Breast epithelium (tissue), 4 donors: ENCODE measurements at regions not wholly inside any gene's neighbourhood (a gene's known extent, or its start where the extent isn't known, plus 50 kb on each side); places are given as distances from the start of the nearest gene placed in this dataset.

Experiments
- DNase-seq, 2 donors: peaks; one replicate each; pipeline ENCODE4 v3.0.0-alpha.2; 2019; ENCODE audit warnings: low spot score in 2 of 2
- H3K27ac ChIP-seq, 2 donors: fragments of 200-600 bp; sonication (generic) in 1 of 2; one replicate each; pipeline ENCODE4 v1.5.1; 2016 to 2019; ENCODE audit warnings: mild to moderate bottlenecking in 1 of 2
- H3K27me3 ChIP-seq, 2 donors: fragments of 200-600 bp; sonication (generic) in 1 of 2; one replicate each; pipeline versions ENCODE4 v1.5.1 to v1.6.0; 2017 to 2019; ENCODE audit warnings: control low read depth in 1 of 2, mild to moderate bottlenecking in 1 of 2
- H3K36me3 ChIP-seq: fragments of 200-600 bp; one replicate; pipeline ENCODE4 v1.5.1; 2019
- H3K4me1 ChIP-seq, 2 donors: fragments of 200-600 bp; sonication (generic); one replicate each; pipeline ENCODE4 v1.5.1; 2016 to 2019; ENCODE audit warnings: control low read depth in 1 of 2
- H3K4me3 ChIP-seq, 3 donors: fragments of 200-600 bp; sonication (generic); 1 replicate in 2 of 3; 2 replicates in 1 of 3; pipeline ENCODE4 v1.5.1; 2016 to 2019; ENCODE audit warnings: mild to moderate bottlenecking in 3 of 3, moderate library complexity in 2 of 3
- H3K9me3 ChIP-seq, 2 donors: fragments of 200-600 bp; sonication (generic) in 1 of 2; one replicate each; pipeline ENCODE4 v1.5.1; 2016 to 2019; ENCODE audit warnings: control low read depth in 1 of 2
- POLR2A ChIP-seq: fragments of 450-650 bp; IDR thresholded peaks from one replicate; pipeline ENCODE4 v1.6.1; 2016; ENCODE audit warnings: antibody characterized with exemption, mild to moderate bottlenecking, moderate library complexity
- POLR2AphosphoS5 ChIP-seq, 3 donors: sonication (generic); formaldehyde crosslinking; IDR thresholded peaks; one replicate each; pipeline ENCODE4 v1.6.1; 2017; ENCODE audit warnings: antibody characterized with exemption in 3 of 3
- intact Hi-C: fragments of 100-400 bp; cut with DNase I; formaldehyde crosslinking; loops from one replicate; pipeline ENCODE4 v1.15.1; 2023; ENCODE audit warnings: low total_unique reads
- TF ChIP-seq, protein P1 (sequence below), 3 donors: fragments of 450-650 bp; IDR thresholded peaks; one replicate each; pipeline ENCODE4 v1.5.1; 2016 to 2017; ENCODE audit warnings: antibody characterized with exemption in 3 of 3, mild to moderate bottlenecking in 3 of 3, moderate library complexity in 3 of 3

DNA sequence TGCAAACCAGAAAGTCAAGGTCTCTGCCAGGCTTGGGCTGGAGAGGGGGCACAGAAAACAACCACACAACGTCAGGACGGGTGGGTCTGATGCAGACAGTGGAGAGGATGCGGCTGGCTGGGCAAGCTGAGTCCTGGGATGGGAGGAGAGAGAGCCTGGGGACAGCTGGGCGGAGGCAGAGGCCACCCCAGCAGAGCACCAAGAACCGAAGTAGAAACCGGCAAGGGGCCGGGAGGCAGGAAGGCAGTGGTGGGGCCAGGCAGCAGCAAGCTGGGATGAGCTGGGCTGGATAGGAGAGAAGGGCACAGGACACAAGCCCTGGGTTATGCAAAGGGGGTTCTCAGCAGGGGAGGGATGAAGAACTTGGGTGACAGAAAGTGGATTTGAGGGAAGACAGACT lies 188.2 kb downstream of the SHANK2 start:
- TF ChIP-seq POLR2A = no peak
- TF ChIP-seq, protein P1, sequence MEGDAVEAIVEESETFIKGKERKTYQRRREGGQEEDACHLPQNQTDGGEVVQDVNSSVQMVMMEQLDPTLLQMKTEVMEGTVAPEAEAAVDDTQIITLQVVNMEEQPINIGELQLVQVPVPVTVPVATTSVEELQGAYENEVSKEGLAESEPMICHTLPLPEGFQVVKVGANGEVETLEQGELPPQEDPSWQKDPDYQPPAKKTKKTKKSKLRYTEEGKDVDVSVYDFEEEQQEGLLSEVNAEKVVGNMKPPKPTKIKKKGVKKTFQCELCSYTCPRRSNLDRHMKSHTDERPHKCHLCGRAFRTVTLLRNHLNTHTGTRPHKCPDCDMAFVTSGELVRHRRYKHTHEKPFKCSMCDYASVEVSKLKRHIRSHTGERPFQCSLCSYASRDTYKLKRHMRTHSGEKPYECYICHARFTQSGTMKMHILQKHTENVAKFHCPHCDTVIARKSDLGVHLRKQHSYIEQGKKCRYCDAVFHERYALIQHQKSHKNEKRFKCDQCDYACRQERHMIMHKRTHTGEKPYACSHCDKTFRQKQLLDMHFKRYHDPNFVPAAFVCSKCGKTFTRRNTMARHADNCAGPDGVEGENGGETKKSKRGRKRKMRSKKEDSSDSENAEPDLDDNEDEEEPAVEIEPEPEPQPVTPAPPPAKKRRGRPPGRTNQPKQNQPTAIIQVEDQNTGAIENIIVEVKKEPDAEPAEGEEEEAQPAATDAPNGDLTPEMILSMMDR (IDR thresholded peaks at IDR 0.05) = no peak
- TF ChIP-seq POLR2AphosphoS5 (IDR thresholded peaks at IDR 0.05) = no peak
- H3K4me1 ChIP-seq = no peaks in the 10 kb centered on the region
- no peak for DNase-seq
- H3K27ac ChIP-seq = no peak overlapping the region
- intact Hi-C loops = no loop called here
- H3K36me3 ChIP-seq = no peaks in the 10 kb centered on the region
- peaks cover 0 to 4% of the 10 kb centered on the region in 2 donors for H3K27me3 ChIP-seq
- H3K9me3 ChIP-seq = no peaks in the 10 kb centered on the region
- no peak overlapping the region for H3K4me3 ChIP-seq

DNA sequence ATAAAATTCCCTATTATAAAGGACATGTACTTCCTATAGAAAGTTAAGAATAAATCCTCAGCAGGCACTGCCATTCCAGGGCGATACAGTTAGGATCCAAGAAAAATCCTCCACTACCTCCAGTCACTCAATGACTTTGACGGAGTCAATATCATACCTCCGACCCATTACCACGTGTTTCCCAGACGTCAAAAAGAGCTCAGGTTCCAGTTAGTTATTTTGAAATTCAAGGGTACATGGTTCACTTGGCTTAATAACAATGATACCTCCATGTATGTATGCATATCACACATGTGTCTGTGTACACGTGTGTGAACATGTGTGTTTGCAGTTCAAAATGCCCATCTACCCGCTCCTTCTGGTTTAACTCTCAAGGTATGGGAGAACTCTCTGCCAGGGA lies 189.2 kb downstream of the SHANK2 start:
- DNase-seq = no peak
- Histone ChIP-seq H3K27ac (no peak overlapping the region), H3K36me3 (no peaks in the 10 kb centered on the region), H3K9me3 (no peaks in the 10 kb centered on the region), H3K4me1 (no peaks in the 10 kb centered on the region), H3K27me3 (peaks cover 0 to 4% of the 10 kb centered on the region in 2 donors), H3K4me3 (no peak overlapping the region)
- intact Hi-C loops = no loop called here
- TF ChIP-seq, protein P1 (IDR thresholded peaks at IDR 0.05) = no peak
- TF ChIP-seq POLR2A (no peak), POLR2AphosphoS5 (IDR thresholded peaks at IDR 0.05) (no peak)

DNA sequence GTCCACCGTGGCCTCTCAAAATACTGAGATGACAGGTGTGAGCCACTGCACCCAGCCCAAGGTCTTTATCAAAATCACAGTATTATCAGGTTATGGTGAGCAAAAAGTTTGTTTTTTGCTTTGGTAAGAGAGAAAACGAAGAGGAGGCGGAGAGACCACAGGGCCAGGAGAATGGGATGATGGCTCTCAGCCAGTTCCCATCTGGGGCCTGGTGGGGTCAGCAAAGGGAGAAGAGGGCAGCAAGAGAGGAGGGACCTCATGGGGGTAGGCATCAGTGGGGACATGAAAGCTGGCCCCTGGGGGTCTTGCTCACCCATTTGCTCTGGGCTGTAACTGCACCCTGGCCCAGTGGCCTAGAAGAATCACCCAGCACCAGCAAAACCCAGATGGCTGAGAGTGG lies 190.2 kb downstream of the SHANK2 start:
- Histone ChIP-seq H3K27ac (no peak overlapping the region), H3K27me3 (peaks cover 0 to 4% of the 10 kb centered on the region in 2 donors), H3K4me3 (no peak overlapping the region), H3K36me3 (no peaks in the 10 kb centered on the region), H3K9me3 (no peaks in the 10 kb centered on the region), H3K4me1 (no peaks in the 10 kb centered on the region)
- intact Hi-C loops = no loop called here
- no peak for TF ChIP-seq POLR2A
- TF ChIP-seq, protein P1 (IDR thresholded peaks at IDR 0.05) = no peak
- no peak for TF ChIP-seq POLR2AphosphoS5 (IDR thresholded peaks at IDR 0.05)
- DNase-seq = no peak

DNA sequence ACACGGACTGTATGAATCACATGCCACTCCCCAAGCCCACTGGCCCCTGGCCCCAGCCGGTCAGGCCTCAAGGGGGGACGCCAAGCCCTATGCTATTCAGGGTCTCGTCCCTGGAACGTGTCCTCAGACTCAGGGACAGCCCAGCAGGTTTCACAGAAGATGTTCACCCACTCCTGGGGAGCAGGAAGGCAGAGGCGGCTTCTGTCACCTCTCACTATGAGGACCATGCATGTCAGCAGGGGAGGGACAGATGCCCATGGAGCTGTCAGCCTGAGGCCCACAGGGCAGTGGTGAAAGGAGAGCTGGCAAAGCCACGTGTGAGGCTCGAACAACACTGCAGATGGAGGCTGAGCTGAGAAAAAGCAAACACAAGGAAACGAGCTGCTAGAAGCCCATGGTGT lies 192.0 kb downstream of the SHANK2 start:
- Histone ChIP-seq H3K27me3 (peaks cover 0 to 4% of the 10 kb centered on the region in 2 donors), H3K9me3 (no peaks in the 10 kb centered on the region), H3K36me3 (no peaks in the 10 kb centered on the region), H3K27ac (no peak overlapping the region), H3K4me1 (no peaks in the 10 kb centered on the region), H3K4me3 (no peak overlapping the region)
- no peak for TF ChIP-seq POLR2A
- TF ChIP-seq, protein P1 (IDR thresholded peaks at IDR 0.05) = no peak
- TF ChIP-seq POLR2AphosphoS5 (IDR thresholded peaks at IDR 0.05) = no peak
- no peak for DNase-seq
- intact Hi-C loops = no loop called here

DNA sequence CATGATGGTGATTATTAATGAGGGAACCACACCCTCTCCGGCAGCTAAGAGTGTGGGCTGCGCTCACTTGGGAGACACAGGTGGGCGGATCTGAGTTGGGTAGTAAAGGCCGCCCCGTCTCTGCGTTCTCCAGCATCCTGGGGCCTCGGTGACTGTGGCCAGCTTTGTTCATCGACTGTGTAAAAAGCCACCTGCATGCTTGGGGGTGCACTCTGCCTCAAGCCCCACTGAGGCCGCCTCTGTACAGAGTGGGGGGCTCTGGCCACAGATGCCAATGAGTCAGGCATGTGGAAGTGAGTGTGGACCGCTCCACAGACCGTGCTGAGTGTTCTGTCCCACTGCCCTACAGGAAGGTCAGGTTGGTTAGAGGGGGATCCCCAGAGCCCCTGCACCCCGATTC lies 192.7 kb downstream of the SHANK2 start:
- intact Hi-C loops = no loop called here
- Histone ChIP-seq H3K27ac (no peak overlapping the region), H3K9me3 (no peaks in the 10 kb centered on the region), H3K36me3 (no peaks in the 10 kb centered on the region), H3K27me3 (peaks cover 0 to 4% of the 10 kb centered on the region in 2 donors), H3K4me1 (no peaks in the 10 kb centered on the region), H3K4me3 (no peak overlapping the region)
- TF ChIP-seq POLR2AphosphoS5 (IDR thresholded peaks at IDR 0.05) = no peak
- TF ChIP-seq, protein P1 (IDR thresholded peaks at IDR 0.05) = no peak
- TF ChIP-seq POLR2A = no peak
- no peak for DNase-seq
